ENCODE measurements at regions not wholly inside any gene's neighbourhood (a gene's known extent, or its start where the extent isn't known, plus 50 kb on each side); places are given as distances from the start of the nearest gene placed in this dataset.

GRCh38 chr1:238396140-238396539, 505.4 kb upstream of the ZP4 start:
- no peaks in the 10 kb centered on the region for H3K4me1 ChIP-seq (ENCODE audit: insufficient read depth, low read length)
- no peak overlapping the region for H2BK12ac ChIP-seq (ENCODE audit: insufficient read length, low read depth, low read length)
- H3K23me2 ChIP-seq (ENCODE audit: insufficient read length, low read depth, low read length, poor library complexity, severe bottlenecking), result no peaks in the 10 kb centered on the region
- H3K4me1 Mint-ChIP-seq, result peaks cover 6 to 10% of the 10 kb centered on the region in 2 experiments
- no peaks in the 10 kb centered on the region for H3K36me3 Mint-ChIP-seq (ENCODE audit: insufficient read depth in 1 of 3, low read depth in 3 of 3)
- no peak overlapping the region for H2BK120ac ChIP-seq (ENCODE audit: low read depth, low read length, poor library complexity, severe bottlenecking)
- H3K27me3 ChIP-seq (ENCODE audit: insufficient read depth, low read length), result no peaks in the 10 kb centered on the region
- no peak overlapping the region for H2AK5ac ChIP-seq (ENCODE audit: insufficient read length, low read length)
- H3K23ac ChIP-seq (ENCODE audit: insufficient read length, low read depth, low read length), result no peak overlapping the region
- no peak overlapping the region for H4K8ac ChIP-seq (replicated peaks; ENCODE audit: insufficient read length, low read depth, low read length)
- H3K9me3 Mint-ChIP-seq, result no peaks in the 10 kb centered on the region; a peak in 1 of 5 replicates
- H3T11ph ChIP-seq (ENCODE audit: low read length), result no peak overlapping the region
- H2AFZ ChIP-seq (ENCODE audit: low read length), result no peak overlapping the region
- H3K79me1 ChIP-seq (ENCODE audit: insufficient read depth, low read depth, low read length, poor library complexity, severe bottlenecking), result no peaks in the 10 kb centered on the region
- H2BK15ac ChIP-seq (ENCODE audit: low read depth, low read length), result no peak overlapping the region
- H3K14ac ChIP-seq (ENCODE audit: insufficient read depth, low read length), result no peak overlapping the region
- no peaks in the 10 kb centered on the region for H4K20me1 ChIP-seq (ENCODE audit: control insufficient read depth, insufficient read depth, insufficient read length)
- no peak overlapping the region for H4K5ac ChIP-seq (ENCODE audit: insufficient read length, low read depth, low read length)
- no peak overlapping the region for H4K91ac ChIP-seq (ENCODE audit: insufficient read length, low read depth, low read length)
- H3K9me3 ChIP-seq (ENCODE audit: control insufficient read depth, low read depth, low read length), result no peaks in the 10 kb centered on the region
- DNase-seq, result no peak
- no peaks in the 10 kb centered on the region for H3K27me3 Mint-ChIP-seq (ENCODE audit: low read depth)
- H2BK5ac ChIP-seq (ENCODE audit: insufficient read length, low read length), result no peak overlapping the region
- H3K56ac ChIP-seq (ENCODE audit: insufficient read length, low read depth, low read length), result no peak overlapping the region
- no peak overlapping the region for H3K18ac ChIP-seq (ENCODE audit: insufficient read length, low read depth, low read length)
- TF ChIP-seq, protein P1, sequence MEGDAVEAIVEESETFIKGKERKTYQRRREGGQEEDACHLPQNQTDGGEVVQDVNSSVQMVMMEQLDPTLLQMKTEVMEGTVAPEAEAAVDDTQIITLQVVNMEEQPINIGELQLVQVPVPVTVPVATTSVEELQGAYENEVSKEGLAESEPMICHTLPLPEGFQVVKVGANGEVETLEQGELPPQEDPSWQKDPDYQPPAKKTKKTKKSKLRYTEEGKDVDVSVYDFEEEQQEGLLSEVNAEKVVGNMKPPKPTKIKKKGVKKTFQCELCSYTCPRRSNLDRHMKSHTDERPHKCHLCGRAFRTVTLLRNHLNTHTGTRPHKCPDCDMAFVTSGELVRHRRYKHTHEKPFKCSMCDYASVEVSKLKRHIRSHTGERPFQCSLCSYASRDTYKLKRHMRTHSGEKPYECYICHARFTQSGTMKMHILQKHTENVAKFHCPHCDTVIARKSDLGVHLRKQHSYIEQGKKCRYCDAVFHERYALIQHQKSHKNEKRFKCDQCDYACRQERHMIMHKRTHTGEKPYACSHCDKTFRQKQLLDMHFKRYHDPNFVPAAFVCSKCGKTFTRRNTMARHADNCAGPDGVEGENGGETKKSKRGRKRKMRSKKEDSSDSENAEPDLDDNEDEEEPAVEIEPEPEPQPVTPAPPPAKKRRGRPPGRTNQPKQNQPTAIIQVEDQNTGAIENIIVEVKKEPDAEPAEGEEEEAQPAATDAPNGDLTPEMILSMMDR (conservative IDR thresholded peaks at IDR 0.05), result no peak
- no peaks in the 10 kb centered on the region for H3K79me2 ChIP-seq (ENCODE audit: insufficient read depth, low read length)
- no peak overlapping the region for H3K4me2 ChIP-seq (ENCODE audit: insufficient read depth, insufficient read length, low read length)
- no peak overlapping the region for H3K4ac ChIP-seq (ENCODE audit: low read depth, low read length)
- no peak overlapping the region for H3K27ac ChIP-seq (ENCODE audit: insufficient read length, low read depth, low read length)
- H2BK20ac ChIP-seq (ENCODE audit: low read depth, low read length, poor library complexity, severe bottlenecking), result no peak overlapping the region
- no peak overlapping the region for H3K9ac ChIP-seq (ENCODE audit: extremely low read depth, insufficient read length, low read length)
- no peak overlapping the region for H3K4me3 Mint-ChIP-seq
- no peak overlapping the region for H3K27ac Mint-ChIP-seq
